ENCODE measurements at regions not wholly inside any gene's neighbourhood (a gene's known extent, or its start where the extent isn't known, plus 50 kb on each side); places are given as distances from the start of the nearest gene placed in this dataset.

- TF ChIP-seq TAF1 (IDR thresholded peaks at IDR 0.05; ENCODE audit: borderline replicate concordance, low read depth, low read length) (no peak), POLR2AphosphoS5 (IDR thresholded peaks at IDR 0.05; ENCODE audit: low read depth, low read length) (no peak), POLR2A (IDR thresholded peaks at IDR 0.05; ENCODE audit: low read depth, low read length) (no peak)
- FAIRE-seq (no peak), DNase-seq (ENCODE audit: insufficient read length) (no peak)
These were observed 105.9 kb upstream of the RMDN2 start for GRCh38 chr2:37819186-37819585.

GRCh38 chr2:37820471-37820986 lies 104.6 kb upstream of the RMDN2 start:
- no peak for TF ChIP-seq TAF1 (IDR thresholded peaks at IDR 0.05; ENCODE audit: borderline replicate concordance, low read depth, low read length)
- no peak for TF ChIP-seq POLR2AphosphoS5 (IDR thresholded peaks at IDR 0.05; ENCODE audit: low read depth, low read length)
- TF ChIP-seq POLR2A (IDR thresholded peaks at IDR 0.05; ENCODE audit: low read depth, low read length), result no peak
- DNase-seq (ENCODE audit: insufficient read length) (no peak), FAIRE-seq (no peak)

DNA sequence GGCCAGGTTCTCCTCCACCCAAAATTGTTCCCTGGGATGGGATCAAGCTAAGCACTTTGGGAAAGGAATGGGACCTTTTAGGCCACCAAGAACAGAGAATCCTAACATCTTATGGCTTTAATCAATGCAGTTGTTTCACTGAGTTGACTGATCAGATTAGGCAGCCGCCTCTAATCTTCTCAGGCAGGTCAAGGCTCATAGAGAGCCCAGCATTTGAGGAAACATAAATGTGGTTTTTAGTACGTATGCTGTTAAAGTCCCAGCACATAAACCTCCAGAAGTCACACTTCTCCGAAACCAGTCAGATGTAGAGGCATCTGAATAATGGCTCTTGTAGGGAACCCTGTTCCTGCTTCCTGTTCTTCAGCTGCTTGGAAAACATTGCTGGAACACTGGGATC lies 99.5 kb upstream of the RMDN2 start:
- TF ChIP-seq POLR2A (IDR thresholded peaks at IDR 0.05; ENCODE audit: low read depth, low read length), result no peak
- TF ChIP-seq POLR2AphosphoS5 (IDR thresholded peaks at IDR 0.05; ENCODE audit: low read depth, low read length), result no peak
- no peak for TF ChIP-seq TAF1 (IDR thresholded peaks at IDR 0.05; ENCODE audit: borderline replicate concordance, low read depth, low read length)
- FAIRE-seq (no peak), DNase-seq (ENCODE audit: insufficient read length) (no peak)

- DNase-seq (ENCODE audit: insufficient read length), result no peak
- TF ChIP-seq POLR2A (IDR thresholded peaks at IDR 0.05; ENCODE audit: low read depth, low read length), result no peak
- TF ChIP-seq TAF1 (IDR thresholded peaks at IDR 0.05; ENCODE audit: borderline replicate concordance, low read depth, low read length), result no peak
- no peak for TF ChIP-seq POLR2AphosphoS5 (IDR thresholded peaks at IDR 0.05; ENCODE audit: low read depth, low read length)
- FAIRE-seq, result no peak
These were observed 98.5 kb upstream of the RMDN2 start for GRCh38 chr2:37826611-37827010.

GRCh38 chr2:37827455-37827854 lies 97.6 kb upstream of the RMDN2 start:
- DNase-seq (ENCODE audit: insufficient read length), result no peak
- no peak for FAIRE-seq
- TF ChIP-seq POLR2A (IDR thresholded peaks at IDR 0.05; ENCODE audit: low read depth, low read length) (no peak), TAF1 (IDR thresholded peaks at IDR 0.05; ENCODE audit: borderline replicate concordance, low read depth, low read length) (no peak), POLR2AphosphoS5 (IDR thresholded peaks at IDR 0.05; ENCODE audit: low read depth, low read length) (no peak)

GRCh38 chr2:37827911-37828511 lies 97.1 kb upstream of the RMDN2 start:
- DNase-seq (ENCODE audit: insufficient read length) (no peak), FAIRE-seq (no peak)
- TF ChIP-seq POLR2A (IDR thresholded peaks at IDR 0.05; ENCODE audit: low read depth, low read length), result no peak
- TF ChIP-seq TAF1 (IDR thresholded peaks at IDR 0.05; ENCODE audit: borderline replicate concordance, low read depth, low read length), result no peak
- TF ChIP-seq POLR2AphosphoS5 (IDR thresholded peaks at IDR 0.05; ENCODE audit: low read depth, low read length), result no peak

DNA sequence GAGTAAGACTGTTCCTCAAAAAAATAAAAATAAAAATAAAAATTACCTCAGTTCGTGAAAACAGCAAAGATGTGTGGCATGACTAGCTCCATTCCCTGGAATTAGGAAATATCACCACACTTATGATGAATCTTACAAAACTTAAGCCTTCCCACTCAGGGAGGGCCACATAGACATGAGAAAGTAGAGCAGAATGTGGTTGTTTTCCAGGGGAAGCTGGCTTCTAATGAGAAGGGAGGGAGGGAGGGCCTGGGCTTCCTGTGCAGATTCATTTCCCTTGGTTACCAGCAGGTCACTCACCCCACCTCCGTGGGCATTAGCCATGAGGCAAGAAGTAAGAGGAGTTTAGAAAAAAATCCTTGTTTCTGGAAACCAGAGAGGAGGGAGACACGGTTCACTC lies 95.9 kb upstream of the RMDN2 start:
- no peak for DNase-seq (ENCODE audit: insufficient read length)
- TF ChIP-seq POLR2AphosphoS5 (IDR thresholded peaks at IDR 0.05; ENCODE audit: low read depth, low read length) (no peak), TAF1 (IDR thresholded peaks at IDR 0.05; ENCODE audit: borderline replicate concordance, low read depth, low read length) (no peak), POLR2A (IDR thresholded peaks at IDR 0.05; ENCODE audit: low read depth, low read length) (no peak)
- no peak for FAIRE-seq

DNA sequence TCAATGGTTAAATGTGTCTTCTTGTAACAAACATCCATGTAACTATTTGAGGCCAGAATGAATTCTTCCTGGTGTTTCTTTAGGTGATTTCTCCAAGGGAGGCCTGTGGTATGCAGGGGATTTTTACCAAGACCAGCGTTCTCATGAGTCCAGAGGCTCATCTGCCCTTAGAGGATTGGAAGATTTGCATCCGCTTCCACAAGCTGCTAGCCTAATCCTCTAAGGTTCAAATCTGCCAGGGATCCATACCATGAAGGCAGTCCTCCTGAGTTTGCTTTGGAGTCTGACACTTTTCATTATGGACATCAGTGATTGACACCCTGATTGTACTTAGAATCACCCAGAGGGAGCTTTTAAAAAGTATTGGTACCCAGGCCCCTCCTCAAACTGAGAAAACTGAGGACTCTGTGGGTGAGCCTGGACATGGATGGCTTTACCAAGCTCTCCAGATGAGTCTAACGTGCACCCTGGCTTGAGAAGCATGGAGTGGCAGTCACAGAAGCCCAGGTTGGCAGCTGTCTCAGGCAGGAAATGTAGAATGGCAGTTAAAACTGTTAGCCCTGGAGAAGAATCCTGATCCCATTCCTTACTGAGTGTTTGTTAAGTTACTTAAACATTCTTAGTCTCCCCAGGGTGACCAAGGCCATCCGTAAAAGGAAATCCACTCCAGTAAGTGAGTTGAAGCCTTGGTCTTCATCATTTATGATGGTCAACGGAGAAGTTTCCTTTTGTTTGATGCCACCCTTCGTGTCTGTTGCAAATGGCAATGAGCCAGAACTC lies 95.3 kb upstream of the RMDN2 start:
- FAIRE-seq (no peak), DNase-seq (ENCODE audit: insufficient read length) (no peak)
- TF ChIP-seq POLR2AphosphoS5 (IDR thresholded peaks at IDR 0.05; ENCODE audit: low read depth, low read length), result no peak

- no peak for DNase-seq (ENCODE audit: insufficient read length)
- FAIRE-seq, result no peak
- TF ChIP-seq POLR2A (IDR thresholded peaks at IDR 0.05; ENCODE audit: low read depth, low read length) (no peak), TAF1 (IDR thresholded peaks at IDR 0.05; ENCODE audit: borderline replicate concordance, low read depth, low read length) (no peak), POLR2AphosphoS5 (IDR thresholded peaks at IDR 0.05; ENCODE audit: low read depth, low read length) (no peak)
These were observed 94.5 kb upstream of the RMDN2 start for GRCh38 chr2:37830636-37831035.

DNA sequence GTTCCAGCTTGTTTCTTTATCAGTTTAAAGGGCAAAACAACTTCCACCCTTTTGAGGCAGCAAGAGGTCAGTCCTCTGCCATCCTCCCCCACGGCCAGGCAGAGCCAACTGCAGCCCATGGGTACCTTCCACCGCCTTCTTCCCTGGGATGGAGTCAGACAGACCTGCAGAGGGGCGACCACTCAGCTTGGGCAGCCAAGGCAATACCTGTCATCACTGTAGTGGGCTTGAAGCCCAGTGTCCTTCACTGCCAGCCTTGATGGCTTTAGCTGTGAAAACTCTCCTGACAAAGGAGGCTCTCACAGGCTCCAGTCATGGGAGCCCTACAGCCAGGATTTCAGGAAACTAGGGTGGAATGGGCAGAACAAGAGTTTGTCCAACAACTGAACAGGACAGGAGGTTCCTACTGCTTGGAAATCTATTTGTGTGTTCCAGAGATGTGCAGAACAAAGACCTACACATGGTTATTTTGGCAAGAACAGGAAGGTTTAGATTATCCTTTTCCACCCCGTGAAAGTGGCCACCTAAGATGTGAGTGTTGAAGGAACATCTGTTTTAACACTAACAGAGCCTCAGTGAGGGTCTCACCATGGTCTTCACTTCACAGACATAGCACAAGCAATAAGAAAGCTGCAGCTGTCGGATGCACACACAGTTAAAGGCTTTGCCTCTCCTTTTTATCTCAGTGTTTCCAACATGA lies 93.9 kb upstream of the RMDN2 start:
- DNase-seq (ENCODE audit: insufficient read length), result no peak
- TF ChIP-seq POLR2AphosphoS5 (IDR thresholded peaks at IDR 0.05; ENCODE audit: low read depth, low read length), result no peak
- no peak for TF ChIP-seq TAF1 (IDR thresholded peaks at IDR 0.05; ENCODE audit: borderline replicate concordance, low read depth, low read length)
- TF ChIP-seq POLR2A (IDR thresholded peaks at IDR 0.05; ENCODE audit: low read depth, low read length), result no peak
- no peak for FAIRE-seq

DNA sequence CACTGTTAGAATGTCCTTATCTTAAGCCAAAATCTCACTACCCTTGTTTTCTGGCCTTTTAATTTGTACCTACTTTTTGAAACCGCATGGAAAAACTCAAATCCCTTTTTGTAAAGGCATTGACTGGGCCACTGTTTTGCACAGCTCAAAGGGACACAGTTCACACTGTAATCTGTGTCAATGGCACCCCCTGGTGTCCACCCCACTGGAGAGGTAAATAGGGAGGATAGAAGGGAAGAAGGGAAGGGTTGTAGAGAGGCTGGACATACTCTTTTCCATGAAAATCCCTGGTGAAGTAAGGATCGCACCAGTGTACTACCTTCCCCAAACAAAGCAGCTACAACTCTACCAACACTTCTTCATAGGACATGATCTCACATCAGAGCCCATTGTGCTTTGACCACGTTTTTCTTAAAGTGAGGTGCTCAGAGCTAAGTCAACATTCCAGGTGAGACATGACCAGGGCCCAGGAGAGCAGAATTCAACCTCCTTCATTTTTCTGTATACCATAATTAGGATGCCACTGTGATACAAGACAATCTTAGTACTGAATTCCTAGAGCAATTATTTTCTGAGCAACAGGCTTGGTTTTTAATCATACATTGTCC lies 92.4 kb upstream of the RMDN2 start:
- peak; percentile 34 for DNase-seq (ENCODE audit: insufficient read length)
- FAIRE-seq, result peak; percentile 92
- TF ChIP-seq POLR2AphosphoS5 (IDR thresholded peaks at IDR 0.05; ENCODE audit: low read depth, low read length) (no peak), POLR2A (IDR thresholded peaks at IDR 0.05; ENCODE audit: low read depth, low read length) (no peak), TAF1 (IDR thresholded peaks at IDR 0.05; ENCODE audit: borderline replicate concordance, low read depth, low read length) (no peak)

Measured in GM12892 (cell line).